A673 (cell line): ENCODE measurements at regions not wholly inside any gene's neighbourhood (a gene's known extent, or its start where the extent isn't known, plus 50 kb on each side); places are given as distances from the start of the nearest gene placed in this dataset.
A peak's percentile ranks its signal among the peaks of the same experiment; 100 is the strongest.

Experiments
- BruUV-seq: library from RNA; stranded (reverse); fragments of 400-500 nt; replicated peaks from 2 replicates; lab custom pipeline; 2021; lab: Mats Ljungman, UMichigan
- CTCF ChIA-PET: fragments of 300-600 bp; sonication (Branson Sonifier 250); formaldehyde crosslinking; loops from one replicate; lab custom pipeline; 2022; ENCODE audit warnings: antibody characterized with exemption; lab: Charles Lee
- POLR2A ChIA-PET: fragments of 300-600 bp; sonication (Branson Sonifier 250); formaldehyde crosslinking; loops from one replicate; lab custom pipeline; 2022; ENCODE audit warnings: antibody characterized with exemption; ENCODE audit not compliant: low non-redundant PET; lab: Charles Lee
- DNase-seq: peaks from one replicate; pipeline ENCODE4 v3.0.0-alpha.2; 2015; ENCODE audit warnings: low spot score
- H3K27ac ChIP-seq: fragments of 200-600 bp; sonication (generic); 2 replicates; pipeline ENCODE4 v1.5.1; 2016; ENCODE audit warnings: mixed run types, low read depth, mild to moderate bottlenecking, mixed read lengths, antibody characterized with exemption, low read length; ENCODE audit not compliant: poor library complexity, severe bottlenecking
- H3K27me3 ChIP-seq: fragments of 200-600 bp; sonication (generic); replicated peaks from 2 replicates; pipeline ENCODE4 v1.6.1; 2017; ENCODE audit warnings: mixed run types, low read depth, mild to moderate bottlenecking, mixed read lengths, antibody characterized with exemption, low read length; ENCODE audit not compliant: insufficient read depth, poor library complexity
- H3K36me3 ChIP-seq: fragments of 200-600 bp; sonication (generic); 2 replicates; pipeline ENCODE4 v1.6.1; 2016; ENCODE audit warnings: mixed run types, mild to moderate bottlenecking, mixed read lengths, antibody characterized with exemption, low read length; ENCODE audit not compliant: insufficient read depth, poor library complexity, severe bottlenecking
- H3K4me1 ChIP-seq: fragments of 200-600 bp; sonication (generic); 2 replicates; pipeline ENCODE4 v1.6.1; 2017; ENCODE audit warnings: mixed run types, mild to moderate bottlenecking, mixed read lengths, antibody characterized with exemption, low read length; ENCODE audit not compliant: insufficient read depth, poor library complexity, severe bottlenecking
- H3K4me3 ChIP-seq: fragments of 200-600 bp; sonication (generic); 2 replicates; pipeline ENCODE4 v1.5.1; 2016; ENCODE audit warnings: low read depth, mixed run types, mild to moderate bottlenecking, mixed read lengths, low read length; ENCODE audit not compliant: poor library complexity, severe bottlenecking
- H3K9me3 ChIP-seq: fragments of 200-600 bp; sonication (generic); 2 replicates; pipeline ENCODE4 v1.6.1; 2016; ENCODE audit warnings: mixed run types, low read depth, mild to moderate bottlenecking, mixed read lengths, antibody characterized with exemption, low read length; ENCODE audit not compliant: poor library complexity, severe bottlenecking
- EZH2 ChIP-seq: fragments of 200-600 bp; sonication (generic); IDR thresholded peaks from 2 replicates; pipeline ENCODE4 v1.6.1; 2017; ENCODE audit warnings: borderline replicate concordance, low read depth, mild to moderate bottlenecking, mixed read lengths, antibody characterized with exemption, low read length; ENCODE audit not compliant: poor library complexity, severe bottlenecking
- intact Hi-C: fragments of 100-400 bp; cut with micrococcal nuclease; formaldehyde crosslinking; loops from one replicate; pipeline ENCODE4 v1.10.0; 2022; ENCODE audit not compliant: unreplicated experiment
- TF ChIP-seq, protein P1 (sequence below): fragments of 300-800, 200-600 bp; sonication (generic); conservative IDR thresholded peaks from 2 replicates; pipeline ENCODE4 v1.5.1; 2017; ENCODE audit warnings: low read depth, mild to moderate bottlenecking, antibody characterized with exemption, low read length, moderate library complexity, mixed read lengths

DNA sequence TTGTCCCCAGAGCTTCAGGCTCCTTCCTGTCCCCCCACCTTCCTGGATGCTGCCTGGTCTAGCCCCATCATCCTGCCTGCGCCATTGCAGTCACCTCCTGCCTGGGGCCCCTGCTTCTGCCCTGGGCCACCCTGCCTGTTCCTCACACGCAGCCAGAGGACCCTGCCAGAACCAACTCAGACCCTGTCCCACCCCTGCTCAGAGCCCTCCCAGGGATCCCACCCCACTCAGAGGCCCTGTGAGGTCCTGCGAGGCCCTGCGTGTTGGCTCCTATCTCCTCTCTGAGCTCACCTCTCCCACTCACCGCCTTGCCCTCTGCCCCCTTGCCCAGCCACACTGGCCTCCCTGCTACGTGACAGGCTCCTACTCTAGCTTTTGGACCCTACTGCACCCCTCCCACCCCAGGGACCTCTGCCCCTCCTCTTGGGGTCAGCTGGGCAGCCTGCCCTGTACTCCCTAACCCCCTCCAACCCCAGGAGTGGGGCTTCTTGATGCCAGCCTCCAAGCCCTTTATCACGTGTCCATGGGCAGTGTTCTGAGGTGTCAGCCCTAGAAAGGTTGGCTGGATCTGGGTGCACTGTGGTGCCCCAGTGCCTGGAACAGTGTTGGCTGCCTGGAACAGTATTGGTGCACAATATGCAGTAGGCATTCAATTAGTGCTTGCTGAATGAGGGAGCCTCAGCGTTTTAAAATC is 68.3 kb downstream of the CEBPB start:
- no peak for DNase-seq
- no peak overlapping the region for H3K4me3 ChIP-seq
- H3K36me3 ChIP-seq, result no peaks in the 10 kb centered on the region
- no peaks in the 10 kb centered on the region for H3K27me3 ChIP-seq
- no peaks in the 10 kb centered on the region for H3K9me3 ChIP-seq
- TF ChIP-seq EZH2, result no peak
- TF ChIP-seq, protein P1, sequence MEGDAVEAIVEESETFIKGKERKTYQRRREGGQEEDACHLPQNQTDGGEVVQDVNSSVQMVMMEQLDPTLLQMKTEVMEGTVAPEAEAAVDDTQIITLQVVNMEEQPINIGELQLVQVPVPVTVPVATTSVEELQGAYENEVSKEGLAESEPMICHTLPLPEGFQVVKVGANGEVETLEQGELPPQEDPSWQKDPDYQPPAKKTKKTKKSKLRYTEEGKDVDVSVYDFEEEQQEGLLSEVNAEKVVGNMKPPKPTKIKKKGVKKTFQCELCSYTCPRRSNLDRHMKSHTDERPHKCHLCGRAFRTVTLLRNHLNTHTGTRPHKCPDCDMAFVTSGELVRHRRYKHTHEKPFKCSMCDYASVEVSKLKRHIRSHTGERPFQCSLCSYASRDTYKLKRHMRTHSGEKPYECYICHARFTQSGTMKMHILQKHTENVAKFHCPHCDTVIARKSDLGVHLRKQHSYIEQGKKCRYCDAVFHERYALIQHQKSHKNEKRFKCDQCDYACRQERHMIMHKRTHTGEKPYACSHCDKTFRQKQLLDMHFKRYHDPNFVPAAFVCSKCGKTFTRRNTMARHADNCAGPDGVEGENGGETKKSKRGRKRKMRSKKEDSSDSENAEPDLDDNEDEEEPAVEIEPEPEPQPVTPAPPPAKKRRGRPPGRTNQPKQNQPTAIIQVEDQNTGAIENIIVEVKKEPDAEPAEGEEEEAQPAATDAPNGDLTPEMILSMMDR, result no peak
- ChIA-PET POLR2A (no interaction called here), CTCF (no interaction called here)
- intact Hi-C loops, result no loop called here
- no TSS peak for BruUV-seq
- H3K27ac ChIP-seq, result no peak overlapping the region
- peaks cover 7% of the 10 kb centered on the region for H3K4me1 ChIP-seq

DNA sequence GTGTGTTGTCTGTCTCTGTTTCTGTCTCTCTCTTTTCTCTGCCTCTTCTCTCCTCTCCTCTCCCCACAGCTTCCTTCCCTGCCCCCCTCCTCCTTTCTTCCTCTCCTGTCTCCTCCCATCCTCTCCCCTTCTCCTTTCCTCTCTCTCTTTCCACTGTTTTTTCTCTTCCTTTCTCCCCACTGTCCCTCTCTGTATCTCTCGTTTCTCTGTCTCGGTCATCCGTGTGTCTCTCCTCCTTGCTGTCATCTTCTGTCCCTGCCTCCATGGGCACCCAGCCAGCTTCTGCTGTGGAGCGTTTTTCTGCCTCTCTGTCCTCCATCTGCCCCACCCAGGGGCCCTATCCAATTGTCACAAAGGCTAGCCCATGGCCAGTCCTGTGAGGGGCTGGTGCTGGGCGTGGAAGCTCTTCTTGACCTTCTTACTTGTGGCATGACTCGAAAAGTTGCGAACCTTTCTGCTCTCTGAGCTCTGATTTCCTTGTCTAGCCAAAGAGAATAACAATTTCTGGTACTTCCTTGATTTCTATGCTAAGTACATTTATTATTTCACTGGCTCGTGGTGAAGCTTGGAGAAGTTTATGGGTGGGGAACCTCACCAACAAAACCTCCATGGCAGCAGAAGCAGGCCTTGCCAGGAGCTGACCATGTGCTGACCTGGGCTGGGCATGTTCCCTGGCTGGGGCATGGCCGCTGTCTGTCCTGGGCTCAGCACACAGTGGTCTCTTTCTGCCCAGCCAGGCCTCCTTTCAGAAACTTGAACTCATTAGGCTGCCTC is 69.3 kb downstream of the CEBPB start:
- H3K4me1 ChIP-seq, result peaks cover 7% of the 10 kb centered on the region
- no TSS peak for BruUV-seq
- H3K4me3 ChIP-seq, result no peak overlapping the region
- ChIA-PET POLR2A (no interaction called here), CTCF (no interaction called here)
- intact Hi-C loops, result no loop called here
- no peaks in the 10 kb centered on the region for H3K27me3 ChIP-seq
- TF ChIP-seq EZH2, result no peak
- TF ChIP-seq, protein P1, result no peak
- H3K27ac ChIP-seq, result peak overlapping the region; percentile 47
- no peaks in the 10 kb centered on the region for H3K36me3 ChIP-seq
- no peak for DNase-seq
- H3K9me3 ChIP-seq, result no peaks in the 10 kb centered on the region

DNA sequence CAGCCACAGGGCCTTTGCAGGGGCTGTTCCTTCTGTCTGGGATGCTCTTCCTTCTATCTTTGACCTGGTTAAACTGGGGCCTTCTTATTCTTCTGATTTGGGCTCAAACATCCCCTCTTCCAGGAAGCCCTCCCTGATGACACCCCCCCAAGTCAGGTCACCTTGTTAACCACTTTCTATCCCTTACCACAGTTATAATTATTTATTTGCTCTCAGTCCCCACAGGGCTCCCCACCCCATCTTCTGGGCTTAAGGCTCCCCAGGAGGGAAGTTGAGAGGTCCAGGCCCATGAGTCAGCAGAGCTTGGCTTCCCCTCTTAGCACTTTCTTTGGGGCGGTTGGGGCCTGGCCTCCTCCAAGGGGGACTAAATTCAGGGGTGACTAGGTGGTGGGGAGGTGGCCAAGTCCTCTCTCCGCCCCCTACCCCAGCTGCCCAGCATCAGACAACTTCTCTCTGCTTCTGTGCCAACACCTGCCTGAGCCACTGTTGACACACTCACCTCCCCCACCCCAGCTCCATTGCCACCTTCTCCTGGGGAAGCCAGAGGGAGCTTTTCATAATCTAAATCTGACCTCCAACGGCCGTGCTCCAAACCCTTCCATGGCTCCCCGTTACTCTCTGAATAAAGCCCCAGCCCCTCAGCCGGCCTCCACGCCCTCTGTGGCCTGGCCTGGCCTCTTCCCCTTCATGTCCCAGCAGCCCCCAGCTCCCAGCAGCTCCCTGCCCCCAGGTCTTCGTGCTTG is 70.0 kb downstream of the CEBPB start:
- Histone ChIP-seq H3K27me3 (no peaks in the 10 kb centered on the region), H3K27ac (no peak overlapping the region), H3K4me3 (no peak overlapping the region), H3K9me3 (no peaks in the 10 kb centered on the region), H3K4me1 (peaks cover 7% of the 10 kb centered on the region), H3K36me3 (no peaks in the 10 kb centered on the region)
- intact Hi-C loops, result no loop called here
- no peak for DNase-seq
- no TSS peak for BruUV-seq
- TF ChIP-seq EZH2, result no peak
- TF ChIP-seq, protein P1, result no peak
- CTCF ChIA-PET, result no interaction called here
- POLR2A ChIA-PET, result no interaction called here
